AG04450 (cell line): ENCODE measurements at regions not wholly inside any gene's neighbourhood (a gene's known extent, or its start where the extent isn't known, plus 50 kb on each side); places are given as distances from the start of the nearest gene placed in this dataset.

Experiments used
- CTCF ChIA-PET: fragments of 300-600, 350-600 bp; formaldehyde crosslinking; extraction: SDS; loops from one replicate; lab custom pipeline; 2022; ENCODE audit warnings: antibody characterized with exemption, inconsistent platforms; lab: Charles Lee
- POLR2A ChIA-PET: fragments of 350-600 bp; formaldehyde crosslinking; extraction: SDS; loops from one replicate; lab custom pipeline; 2021; ENCODE audit warnings: antibody characterized with exemption, inconsistent platforms; lab: Yijun Ruan, JAX
- DNase-seq: peaks from one replicate; pipeline ENCODE4 v3.0.0-alpha.2; 2011; ENCODE audit warnings: low read depth, low spot score
- H3K27ac ChIP-seq: one replicate; pipeline ENCODE4 v1.5.1; 2012; ENCODE audit warnings: low read depth, low read length, control low read depth
- H3K27me3 ChIP-seq: one replicate; pipeline ENCODE4 v1.6.0; 2012; ENCODE audit warnings: low read length; ENCODE audit not compliant: control insufficient read depth, insufficient read depth
- H3K4me3 ChIP-seq: 2 replicates; pipeline ENCODE4 v1.5.1; 2011; ENCODE audit warnings: mild to moderate bottlenecking, low read depth, low read length, control low read depth
- H3K9me3 ChIP-seq: 2 replicates; pipeline ENCODE4 v1.5.1; 2012; ENCODE audit warnings: low read length; ENCODE audit not compliant: control insufficient read depth, insufficient read depth
- CTCF ChIP-seq: IDR thresholded peaks from 2 replicates; pipeline ENCODE4 v1.5.1; 2011; ENCODE audit warnings: low read depth, low read length, control low read depth, inconsistent platforms

- no peak for TF ChIP-seq CTCF
- Histone ChIP-seq H3K4me3 (no peak overlapping the region), H3K27ac (no peak overlapping the region), H3K9me3 (no peaks in the 10 kb centered on the region), H3K27me3 (no peaks in the 10 kb centered on the region)
- CTCF ChIA-PET, result no interaction called here
- POLR2A ChIA-PET, result no interaction called here
- DNase-seq, result no peak
Observed at GRCh38 chr11:24196733-24197132, 300.1 kb upstream of the LUZP2 start.

GRCh38 chr11:24198481-24198880 lies 298.4 kb upstream of the LUZP2 start:
- ChIA-PET CTCF (no interaction called here), POLR2A (no interaction called here)
- Histone ChIP-seq H3K27me3 (no peaks in the 10 kb centered on the region), H3K27ac (no peak overlapping the region), H3K9me3 (no peaks in the 10 kb centered on the region), H3K4me3 (no peak overlapping the region)
- no peak for DNase-seq
- no peak for TF ChIP-seq CTCF

GRCh38 chr11:24199461-24199860 lies 297.4 kb upstream of the LUZP2 start:
- Histone ChIP-seq H3K4me3 (no peak overlapping the region), H3K9me3 (no peaks in the 10 kb centered on the region), H3K27ac (no peak overlapping the region), H3K27me3 (no peaks in the 10 kb centered on the region)
- no peak for DNase-seq
- no peak for TF ChIP-seq CTCF
- POLR2A ChIA-PET, result no interaction called here
- CTCF ChIA-PET, result interaction anchor here (0.5 kb wide), 1 partner anchor 538 kb away, joined by 5 read pairs; no protein-coding TSS in a partner anchor

GRCh38 chr11:24206030-24206429 lies 290.8 kb upstream of the LUZP2 start:
- no peak for DNase-seq

GRCh38 chr11:24206511-24206910 lies 290.3 kb upstream of the LUZP2 start:
- Histone ChIP-seq H3K27me3 (no peaks in the 10 kb centered on the region), H3K27ac (no peak overlapping the region), H3K9me3 (no peaks in the 10 kb centered on the region), H3K4me3 (no peak overlapping the region)
- CTCF ChIA-PET, result no interaction called here
- no peak for DNase-seq
- no peak for TF ChIP-seq CTCF
- POLR2A ChIA-PET, result no interaction called here

More at GRCh38 chr11:24206030-24206429, 290.8 kb upstream of the LUZP2 start:
- no peak overlapping the region for H3K27ac ChIP-seq
- ChIA-PET CTCF (no interaction called here), POLR2A (no interaction called here)
- H3K9me3 ChIP-seq, result no peaks in the 10 kb centered on the region
- H3K27me3 ChIP-seq, result no peaks in the 10 kb centered on the region
- H3K4me3 ChIP-seq, result no peak overlapping the region
- no peak for TF ChIP-seq CTCF
